OCI-LY7 (cell line): ENCODE measurements at regions not wholly inside any gene's neighbourhood (a gene's known extent, or its start where the extent isn't known, plus 50 kb on each side); places are given as distances from the start of the nearest gene placed in this dataset.

Source experiments
- BruUV-seq: library from RNA; stranded (reverse); fragments of 400-500 nt; replicated peaks from 2 replicates; lab custom pipeline; 2021; lab: Mats Ljungman, UMichigan
- CTCF ChIA-PET: fragments of 300-600 bp; sonication (Branson Sonifier 250); formaldehyde crosslinking; loops from one replicate; lab custom pipeline; 2022; ENCODE audit warnings: antibody characterized with exemption; ENCODE audit not compliant: unreplicated experiment; lab: Charles Lee
- POLR2A ChIA-PET: fragments of 300-600 bp; sonication (Branson Sonifier 250); formaldehyde crosslinking; loops from one replicate; lab custom pipeline; 2022; ENCODE audit warnings: antibody characterized with exemption; lab: Charles Lee
- DNase-seq: peaks from one replicate; pipeline ENCODE4 v3.0.0-alpha.2; 2015; ENCODE audit warnings: low spot score
- H2AFZ ChIP-seq: fragments of 200-600 bp; sonication (generic), shearing (Covaris generic); 2 replicates; pipeline ENCODE4 v1.6.1; 2014; ENCODE audit warnings: mild to moderate bottlenecking, antibody characterized with exemption, low read length, moderate library complexity
- H3K27ac ChIP-seq: fragments of 200-600 bp; sonication (generic); 2 replicates; pipeline ENCODE4 v1.5.1; 2014; ENCODE audit warnings: mixed run types, low read depth, mild to moderate bottlenecking, moderate library complexity, low read length, inconsistent platforms; ENCODE audit not compliant: poor library complexity, severe bottlenecking
- H3K36me3 ChIP-seq: fragments of 200-600 bp; sonication (generic); 2 replicates; pipeline ENCODE4 v1.6.1; 2014; ENCODE audit warnings: mild to moderate bottlenecking, antibody characterized with exemption, low read length, moderate library complexity, mixed read lengths; ENCODE audit not compliant: insufficient read depth
- H3K4me1 ChIP-seq: fragments of 200-600 bp; sonication (generic); 2 replicates; pipeline ENCODE4 v1.5.1; 2014; ENCODE audit warnings: mild to moderate bottlenecking, low read length; ENCODE audit not compliant: insufficient read depth, poor library complexity, severe bottlenecking
- H3K4me2 ChIP-seq: fragments of 200-600 bp; sonication (generic); 2 replicates; pipeline ENCODE4 v1.6.1; 2014; ENCODE audit warnings: mild to moderate bottlenecking, low read length
- H3K4me3 ChIP-seq: fragments of 200-600 bp; sonication (generic); 2 replicates; pipeline ENCODE4 v1.5.1; 2014; ENCODE audit warnings: mild to moderate bottlenecking, low read depth, low read length; ENCODE audit not compliant: poor library complexity, severe bottlenecking
- H3K79me2 ChIP-seq: fragments of 200-600 bp; sonication (generic); 2 replicates; pipeline ENCODE4 v1.6.1; 2016; ENCODE audit warnings: low read depth, mild to moderate bottlenecking, low read length, moderate library complexity, mixed read lengths; ENCODE audit not compliant: insufficient read depth
- H3K9me2 ChIP-seq: fragments of 200-600 bp; sonication (generic); 2 replicates; pipeline ENCODE4 v1.6.1; 2016; ENCODE audit warnings: mild to moderate bottlenecking, low read length, mixed read lengths; ENCODE audit not compliant: insufficient read depth
- H3K9me3 ChIP-seq: fragments of 200-600 bp; sonication (generic); 2 replicates; pipeline ENCODE4 v1.6.1; 2014; ENCODE audit warnings: mild to moderate bottlenecking, mixed run types, low read length, mixed read lengths
- H4K20me1 ChIP-seq: fragments of 200-600 bp; sonication (generic); 2 replicates; pipeline ENCODE4 v1.6.1; 2014; ENCODE audit warnings: mild to moderate bottlenecking, antibody characterized with exemption, low read length, moderate library complexity, mixed read lengths; ENCODE audit not compliant: insufficient read depth
- EZH2phosphoT487 ChIP-seq: fragments of 200-600 bp; sonication (generic); IDR thresholded peaks from 2 replicates; pipeline ENCODE4 v1.6.1; 2018; ENCODE audit warnings: low read depth, borderline replicate concordance, mild to moderate bottlenecking, mixed run types, antibody characterized with exemption, low read length, moderate library complexity, mixed read lengths
- intact Hi-C: fragments of 100-400 bp; cut with micrococcal nuclease; formaldehyde crosslinking; loops from one replicate; pipeline ENCODE4 v1.10.0; 2022; ENCODE audit not compliant: unreplicated experiment
- TF ChIP-seq, protein P1 (sequence below): fragments of 200-600 bp; sonication (generic); conservative IDR thresholded peaks from 2 replicates; pipeline ENCODE4 v1.5.1; 2014; ENCODE audit warnings: mild to moderate bottlenecking, antibody characterized with exemption, low read length, moderate library complexity, mixed read lengths

DNA sequence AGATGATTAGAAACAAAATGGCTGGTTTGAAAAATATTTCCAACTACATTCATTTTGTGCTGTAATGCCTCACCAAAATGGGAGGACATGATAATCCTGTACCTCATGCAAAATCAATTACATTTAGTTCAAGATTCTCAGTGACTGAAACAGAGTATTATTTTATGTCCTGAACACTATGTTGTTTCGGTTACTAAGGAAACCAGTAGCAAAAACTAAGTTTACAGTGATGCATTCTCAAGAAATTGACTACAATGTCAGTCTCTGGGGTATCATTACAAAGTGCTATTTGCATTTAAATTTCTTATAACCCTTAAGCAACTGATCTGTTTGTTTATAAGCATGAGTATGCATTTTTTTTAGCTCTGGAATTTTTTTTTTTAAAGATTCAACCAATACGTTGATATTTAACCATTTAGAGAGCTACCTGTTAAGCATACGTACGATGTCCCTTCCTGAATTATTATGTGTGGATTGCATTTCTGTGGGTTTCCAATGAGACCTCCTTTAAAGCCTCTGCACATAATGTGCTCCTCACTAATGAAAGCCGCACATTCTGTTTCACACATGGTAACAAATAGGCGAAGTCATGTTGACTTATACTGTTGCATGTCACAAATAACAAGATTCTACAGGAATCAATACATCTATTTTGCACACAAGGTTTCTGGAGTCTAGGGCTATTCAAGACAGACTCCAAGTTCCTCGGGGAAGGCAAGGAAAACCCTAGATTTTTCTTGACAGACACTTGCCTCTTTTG is 1035.7 kb downstream of the ADGRL2 start:
- intact Hi-C loops, result no loop called here
- no peak overlapping the region for H3K4me3 ChIP-seq
- no peaks in the 10 kb centered on the region for H4K20me1 ChIP-seq
- no TSS peak for BruUV-seq
- no peaks in the 10 kb centered on the region for H3K36me3 ChIP-seq
- ChIA-PET CTCF (no interaction called here), POLR2A (no interaction called here)
- H3K4me1 ChIP-seq, result no peaks in the 10 kb centered on the region
- no peaks in the 10 kb centered on the region for H3K9me2 ChIP-seq
- TF ChIP-seq EZH2phosphoT487, result no peak
- TF ChIP-seq, protein P1, sequence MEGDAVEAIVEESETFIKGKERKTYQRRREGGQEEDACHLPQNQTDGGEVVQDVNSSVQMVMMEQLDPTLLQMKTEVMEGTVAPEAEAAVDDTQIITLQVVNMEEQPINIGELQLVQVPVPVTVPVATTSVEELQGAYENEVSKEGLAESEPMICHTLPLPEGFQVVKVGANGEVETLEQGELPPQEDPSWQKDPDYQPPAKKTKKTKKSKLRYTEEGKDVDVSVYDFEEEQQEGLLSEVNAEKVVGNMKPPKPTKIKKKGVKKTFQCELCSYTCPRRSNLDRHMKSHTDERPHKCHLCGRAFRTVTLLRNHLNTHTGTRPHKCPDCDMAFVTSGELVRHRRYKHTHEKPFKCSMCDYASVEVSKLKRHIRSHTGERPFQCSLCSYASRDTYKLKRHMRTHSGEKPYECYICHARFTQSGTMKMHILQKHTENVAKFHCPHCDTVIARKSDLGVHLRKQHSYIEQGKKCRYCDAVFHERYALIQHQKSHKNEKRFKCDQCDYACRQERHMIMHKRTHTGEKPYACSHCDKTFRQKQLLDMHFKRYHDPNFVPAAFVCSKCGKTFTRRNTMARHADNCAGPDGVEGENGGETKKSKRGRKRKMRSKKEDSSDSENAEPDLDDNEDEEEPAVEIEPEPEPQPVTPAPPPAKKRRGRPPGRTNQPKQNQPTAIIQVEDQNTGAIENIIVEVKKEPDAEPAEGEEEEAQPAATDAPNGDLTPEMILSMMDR, result no peak
- DNase-seq, result no peak
- H3K79me2 ChIP-seq, result no peaks in the 10 kb centered on the region
- no peak overlapping the region for H3K4me2 ChIP-seq
- no peak overlapping the region for H3K27ac ChIP-seq
- H3K9me3 ChIP-seq, result no peaks in the 10 kb centered on the region
- H2AFZ ChIP-seq, result no peak overlapping the region

DNA sequence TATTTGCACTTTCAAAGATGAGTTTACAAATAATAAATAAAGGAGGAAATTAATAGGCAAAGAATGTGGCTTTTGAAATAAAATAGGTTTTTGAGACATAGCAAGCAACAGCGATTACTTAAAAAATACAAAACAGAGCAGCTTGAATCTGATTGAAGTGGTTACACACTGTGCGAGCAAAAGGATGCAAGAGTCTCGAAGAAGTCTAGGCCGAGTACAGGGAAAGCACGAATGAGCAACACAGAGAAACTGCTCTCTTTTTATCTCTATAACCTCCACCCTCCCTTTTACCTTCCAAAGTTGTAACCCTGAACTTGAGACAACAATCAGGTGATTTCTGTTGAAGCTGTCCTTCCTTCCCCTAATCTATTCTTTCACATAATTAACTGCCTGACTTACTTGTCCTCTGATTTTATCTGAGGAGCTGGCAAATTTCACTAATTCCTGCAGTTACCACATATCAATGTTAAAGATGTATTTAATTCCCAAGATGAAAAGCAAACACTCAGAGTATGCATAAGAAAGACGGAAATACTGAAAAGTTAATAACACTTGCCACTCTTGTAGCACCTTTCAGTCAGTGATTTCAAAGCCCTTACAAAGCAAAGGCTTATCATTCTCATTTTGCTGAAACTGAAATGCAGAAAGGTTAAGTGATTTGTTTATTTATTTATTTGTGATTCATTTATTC is 1030.1 kb downstream of the ADGRL2 start:
- no peaks in the 10 kb centered on the region for H3K36me3 ChIP-seq
- ChIA-PET POLR2A (interaction anchor here (0.7 kb wide), 1 partner anchor 172 kb away, joined by 4 read pairs; no protein-coding TSS in a partner anchor), CTCF (no interaction called here)
- no peak for TF ChIP-seq EZH2phosphoT487
- TF ChIP-seq, protein P1, result no peak
- H3K27ac ChIP-seq, result no peak overlapping the region
- no TSS peak for BruUV-seq
- intact Hi-C loops, result no loop called here
- H2AFZ ChIP-seq, result no peak overlapping the region
- no peaks in the 10 kb centered on the region for H3K9me3 ChIP-seq
- H3K9me2 ChIP-seq, result no peaks in the 10 kb centered on the region
- DNase-seq, result no peak
- no peaks in the 10 kb centered on the region for H4K20me1 ChIP-seq
- H3K4me1 ChIP-seq, result no peaks in the 10 kb centered on the region
- no peak overlapping the region for H3K4me2 ChIP-seq
- H3K4me3 ChIP-seq, result no peak overlapping the region
- H3K79me2 ChIP-seq, result no peaks in the 10 kb centered on the region

DNA sequence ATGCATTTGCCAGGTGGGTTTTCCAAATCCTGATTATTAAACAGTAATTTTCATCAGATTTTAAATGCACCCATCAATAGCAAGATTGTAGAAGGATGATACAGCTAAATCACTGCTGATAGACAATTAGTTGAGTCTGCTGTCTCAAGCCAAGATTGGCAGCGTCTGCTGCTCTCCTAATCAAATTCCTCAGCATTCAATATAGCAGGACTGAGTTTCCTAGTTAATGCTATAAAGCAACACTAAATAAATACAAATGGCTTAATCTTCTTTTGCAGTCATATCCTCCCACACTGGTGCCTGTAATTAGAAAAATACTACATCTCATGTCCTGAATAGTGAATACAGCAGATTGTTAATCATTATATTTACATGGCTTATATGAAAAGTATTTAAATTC is 1028.8 kb downstream of the ADGRL2 start:
- TF ChIP-seq, protein P1, result no peak
- TF ChIP-seq EZH2phosphoT487, result no peak
- no peaks in the 10 kb centered on the region for H4K20me1 ChIP-seq
- no peak overlapping the region for H3K4me3 ChIP-seq
- BruUV-seq, result no TSS peak
- no peaks in the 10 kb centered on the region for H3K36me3 ChIP-seq
- H2AFZ ChIP-seq, result no peak overlapping the region
- no peak overlapping the region for H3K4me2 ChIP-seq
- H3K9me3 ChIP-seq, result no peaks in the 10 kb centered on the region
- DNase-seq, result no peak
- H3K4me1 ChIP-seq, result no peaks in the 10 kb centered on the region
- H3K79me2 ChIP-seq, result no peaks in the 10 kb centered on the region
- intact Hi-C loops, result no loop called here
- H3K9me2 ChIP-seq, result no peaks in the 10 kb centered on the region
- CTCF ChIA-PET, result no interaction called here
- POLR2A ChIA-PET, result no interaction called here
- no peak overlapping the region for H3K27ac ChIP-seq
